ENCODE measurements at regions not wholly inside any gene's neighbourhood (a gene's known extent, or its start where the extent isn't known, plus 50 kb on each side); places are given as distances from the start of the nearest gene placed in this dataset.

DNA sequence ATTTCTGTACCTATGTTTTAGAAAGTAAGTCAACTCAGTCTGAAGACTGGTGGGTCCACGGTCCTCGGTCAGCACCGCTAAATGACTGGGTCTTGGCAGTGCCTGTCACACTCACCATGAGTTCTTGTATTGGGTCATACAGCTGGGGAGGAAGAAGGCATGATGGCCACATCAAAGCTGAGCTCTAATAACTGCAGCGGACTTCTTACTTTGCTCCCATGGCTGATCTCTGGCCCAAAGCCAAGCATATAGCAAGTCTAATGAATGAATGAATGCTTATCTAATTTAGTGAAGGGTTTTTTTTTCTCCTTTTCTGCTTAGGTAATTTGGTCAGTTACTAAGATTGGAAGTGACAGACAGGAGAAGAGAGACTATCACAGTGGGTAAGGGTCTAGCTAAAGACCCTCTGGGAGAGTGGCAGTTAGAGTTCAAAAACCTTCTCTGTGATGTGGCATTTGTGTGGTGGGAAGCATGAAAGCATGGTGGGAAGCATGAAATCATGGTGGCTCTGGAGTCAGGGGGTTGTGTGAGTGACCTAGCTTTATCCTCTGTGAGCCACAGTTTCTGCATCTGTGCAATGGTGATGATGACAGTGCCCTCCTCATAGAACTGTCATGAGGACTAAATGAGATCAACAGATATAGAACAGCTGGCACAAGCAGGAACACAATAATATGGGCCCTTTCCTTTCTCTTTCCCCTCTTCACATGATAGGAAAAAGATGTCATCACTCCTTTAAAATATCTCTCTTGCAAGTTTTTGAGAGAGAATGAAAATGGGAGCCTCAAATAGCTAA, 78.9 kb upstream of the JAK1 start:
- no peak for ATAC-seq
- Mint-ChIP-seq H3K9me3 (no peaks in the 10 kb centered on the region), H3K4me1 (peaks cover 28 to 63% (median 52%) of the 10 kb centered on the region in 4 donors), H3K27me3 (no peaks in the 10 kb centered on the region), H3K27ac (peak overlapping the region in 5 of 10 donors; percentile 7 to 73 (median 42)), H3K36me3 (peaks cover 0 to 6% (median 0%) of the 10 kb centered on the region in 3 donors), H3K4me3 (no peak overlapping the region)
- DNase-seq, result no peak
- POLR2A ChIA-PET, result no interaction called here

GRCh38 chr1:65048335-65048734, 82.0 kb upstream of the JAK1 start:
- Mint-ChIP-seq H3K27me3 (no peaks in the 10 kb centered on the region), H3K4me1 (peaks cover 39 to 68% (median 55%) of the 10 kb centered on the region in 4 donors), H3K36me3 (peaks cover 0 to 11% (median 3%) of the 10 kb centered on the region in 3 donors), H3K27ac (peak overlapping the region in 6 of 10 donors; percentile 5 to 82 (median 37)), H3K4me3 (no peak overlapping the region), H3K9me3 (no peaks in the 10 kb centered on the region)
- POLR2A ChIA-PET, result interaction anchor here (0.6 to 5.3 kb wide), 8 partner anchors 9 to 171 kb away, joined by 3 to 30 read pairs (median 3); partner anchors contain the start of gene JAK1
- ATAC-seq (no peak), DNase-seq (no peak)

DNA sequence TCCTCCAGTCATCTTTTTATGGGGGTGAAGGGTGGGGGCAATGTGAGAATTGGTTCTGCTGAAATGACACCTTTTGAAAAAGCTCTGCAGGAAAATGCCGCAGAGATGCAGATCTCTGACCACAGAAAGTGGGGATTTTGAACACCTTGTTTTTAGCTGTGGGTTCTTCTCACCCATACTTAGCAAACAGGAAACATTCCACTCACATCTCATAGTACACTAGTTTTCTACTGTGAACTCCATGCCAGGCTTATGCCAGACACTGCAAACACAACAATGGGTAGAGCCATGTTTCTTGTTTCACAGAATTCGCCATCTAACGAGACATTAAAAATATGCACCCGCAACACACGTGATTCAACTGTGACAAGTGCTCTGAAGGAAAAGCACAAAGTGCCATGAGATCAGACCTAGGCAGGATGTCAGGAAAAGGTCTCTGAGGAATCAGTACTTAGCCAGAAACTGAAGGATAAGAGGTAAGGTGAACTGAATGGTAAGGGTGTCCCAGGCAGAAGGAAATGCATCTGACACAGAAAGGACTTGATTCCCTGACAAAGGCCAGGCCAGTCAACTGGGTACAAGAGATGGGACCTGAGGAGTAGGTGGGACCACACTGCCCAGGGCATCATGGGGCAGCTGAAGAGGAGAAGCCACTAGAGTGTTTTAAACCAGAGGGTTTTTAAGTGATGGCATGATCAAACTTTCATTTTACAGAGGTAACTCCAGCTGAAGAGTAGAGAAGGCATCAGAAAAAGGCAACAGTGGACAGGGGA, 83.8 kb upstream of the JAK1 start:
- no peaks in the 10 kb centered on the region for H3K27me3 Mint-ChIP-seq
- DNase-seq, result peak in 4 of 10 donors; percentile 21 to 50 (median 45)
- H3K4me3 Mint-ChIP-seq, result peak overlapping the region; percentile 21 to 80 (median 74)
- peak overlapping the region; percentile 60 to 95 (median 87) for H3K27ac Mint-ChIP-seq
- no peaks in the 10 kb centered on the region for H3K9me3 Mint-ChIP-seq
- H3K4me1 Mint-ChIP-seq, result peaks cover 35 to 61% (median 53%) of the 10 kb centered on the region in 4 donors
- POLR2A ChIA-PET, result interaction anchor here (0.8 to 5.3 kb wide), 5 partner anchors 15 to 84 kb away, joined by 3 to 30 read pairs (median 5); partner anchors contain the start of gene JAK1
- H3K36me3 Mint-ChIP-seq, result peaks cover 0 to 24% (median 3%) of the 10 kb centered on the region in 3 donors
- ATAC-seq, result peak; percentile 86 to 92

GRCh38 chr1:65050735-65051134, 84.4 kb upstream of the JAK1 start:
- Mint-ChIP-seq H3K36me3 (peaks cover 0 to 30% (median 3%) of the 10 kb centered on the region in 3 donors), H3K27me3 (no peaks in the 10 kb centered on the region), H3K4me3 (peak overlapping the region in 6 of 10 donors; percentile 45 to 80 (median 74)), H3K9me3 (no peaks in the 10 kb centered on the region), H3K27ac (peak overlapping the region; percentile 60 to 95 (median 82)), H3K4me1 (peaks cover 32 to 56% (median 50%) of the 10 kb centered on the region in 4 donors)
- POLR2A ChIA-PET, result interaction anchor here (0.8 to 5.3 kb wide), 3 partner anchors 15 to 85 kb away, joined by 3 to 30 read pairs (median 11); partner anchors contain the start of gene JAK1
- no peak for DNase-seq
- ATAC-seq, result no peak

- peaks cover 0 to 54% (median 10%) of the 10 kb centered on the region in 3 donors for H3K36me3 Mint-ChIP-seq
- no peak overlapping the region for H3K4me3 Mint-ChIP-seq
- no peaks in the 10 kb centered on the region for H3K27me3 Mint-ChIP-seq
- ATAC-seq (no peak), DNase-seq (no peak)
- no peaks in the 10 kb centered on the region for H3K9me3 Mint-ChIP-seq
- POLR2A ChIA-PET, result interaction anchor here (1.1 kb wide), 1 partner anchor 10 kb away, joined by 4 read pairs; no protein-coding TSS in a partner anchor
- peak overlapping the region in 6 of 10 donors; percentile 29 to 58 (median 40) for H3K27ac Mint-ChIP-seq
- peaks cover 27 to 59% (median 51%) of the 10 kb centered on the region in 4 donors for H3K4me1 Mint-ChIP-seq
Measured at GRCh38 chr1:65054481-65054880, 88.1 kb upstream of the JAK1 start.

GRCh38 chr1:65055747-65056146, 89.4 kb upstream of the JAK1 start:
- no peak for ATAC-seq
- Mint-ChIP-seq H3K9me3 (no peaks in the 10 kb centered on the region), H3K4me1 (peaks cover 15 to 54% (median 50%) of the 10 kb centered on the region in 4 donors), H3K27ac (peak overlapping the region in 2 of 10 donors; percentile 6 to 44), H3K27me3 (no peaks in the 10 kb centered on the region), H3K4me3 (no peak overlapping the region), H3K36me3 (peaks cover 0 to 54% (median 10%) of the 10 kb centered on the region in 3 donors)
- POLR2A ChIA-PET, result no interaction called here
- no peak for DNase-seq

DNA sequence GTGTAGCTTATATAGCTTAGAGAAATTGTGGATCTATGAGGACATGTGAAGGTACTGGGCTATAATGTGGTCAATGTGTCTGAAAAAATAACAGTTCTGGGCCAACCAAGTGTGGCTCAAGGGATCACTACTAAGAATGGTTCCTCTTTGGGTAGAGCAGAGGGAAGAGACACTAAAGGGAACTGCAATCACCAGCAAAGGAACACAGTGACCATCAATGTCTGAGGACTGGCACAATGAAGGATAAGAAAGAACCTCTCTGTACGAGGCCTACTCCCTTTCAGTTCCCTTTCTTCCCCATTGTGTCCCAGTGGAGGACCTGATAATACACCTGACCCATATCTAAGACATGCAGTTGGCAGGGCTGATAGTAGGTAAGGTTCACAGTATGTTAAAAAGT, 89.9 kb upstream of the JAK1 start:
- DNase-seq (no peak), ATAC-seq (no peak)
- no peaks in the 10 kb centered on the region for H3K9me3 Mint-ChIP-seq
- H3K4me1 Mint-ChIP-seq, result peaks cover 14 to 51% (median 50%) of the 10 kb centered on the region in 4 donors
- peak overlapping the region in 3 of 10 donors; percentile 1 to 52 (median 14) for H3K27ac Mint-ChIP-seq
- H3K4me3 Mint-ChIP-seq, result no peak overlapping the region
- POLR2A ChIA-PET, result no interaction called here
- H3K36me3 Mint-ChIP-seq, result peaks cover 0 to 54% (median 10%) of the 10 kb centered on the region in 3 donors
- H3K27me3 Mint-ChIP-seq, result no peaks in the 10 kb centered on the region

DNA sequence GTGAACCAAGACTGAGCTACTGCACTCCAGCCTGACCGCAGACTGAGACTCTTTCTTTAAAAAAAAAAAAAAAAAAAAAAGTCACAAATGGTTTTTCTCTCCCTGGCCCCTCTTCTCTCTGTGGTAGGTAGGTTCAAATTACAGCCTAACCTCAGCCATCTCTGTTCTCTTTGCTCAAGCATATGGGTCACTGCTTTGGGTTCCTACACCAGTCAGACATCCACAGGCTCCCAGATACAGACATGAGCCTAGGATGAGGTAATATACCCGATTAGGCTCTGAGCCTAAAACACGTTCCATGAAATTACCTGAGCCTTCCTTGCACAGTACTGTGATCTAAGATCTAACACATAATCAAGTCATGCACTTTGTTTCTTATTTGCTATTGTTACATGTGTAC, 90.5 kb upstream of the JAK1 start:
- H3K27me3 Mint-ChIP-seq, result no peaks in the 10 kb centered on the region
- H3K4me1 Mint-ChIP-seq, result peaks cover 10 to 50% (median 47%) of the 10 kb centered on the region in 4 donors
- H3K27ac Mint-ChIP-seq, result peak overlapping the region in 4 of 10 donors; percentile 22 to 63 (median 50)
- H3K36me3 Mint-ChIP-seq, result peaks cover 0 to 54% (median 10%) of the 10 kb centered on the region in 3 donors
- no peak for ATAC-seq
- POLR2A ChIA-PET, result interaction anchor here (1.0 to 1.2 kb wide), 2 partner anchors 9 to 12 kb away, joined by 3 read pairs; no protein-coding TSS in a partner anchor
- no peak overlapping the region for H3K4me3 Mint-ChIP-seq
- no peaks in the 10 kb centered on the region for H3K9me3 Mint-ChIP-seq
- no peak for DNase-seq

DNA sequence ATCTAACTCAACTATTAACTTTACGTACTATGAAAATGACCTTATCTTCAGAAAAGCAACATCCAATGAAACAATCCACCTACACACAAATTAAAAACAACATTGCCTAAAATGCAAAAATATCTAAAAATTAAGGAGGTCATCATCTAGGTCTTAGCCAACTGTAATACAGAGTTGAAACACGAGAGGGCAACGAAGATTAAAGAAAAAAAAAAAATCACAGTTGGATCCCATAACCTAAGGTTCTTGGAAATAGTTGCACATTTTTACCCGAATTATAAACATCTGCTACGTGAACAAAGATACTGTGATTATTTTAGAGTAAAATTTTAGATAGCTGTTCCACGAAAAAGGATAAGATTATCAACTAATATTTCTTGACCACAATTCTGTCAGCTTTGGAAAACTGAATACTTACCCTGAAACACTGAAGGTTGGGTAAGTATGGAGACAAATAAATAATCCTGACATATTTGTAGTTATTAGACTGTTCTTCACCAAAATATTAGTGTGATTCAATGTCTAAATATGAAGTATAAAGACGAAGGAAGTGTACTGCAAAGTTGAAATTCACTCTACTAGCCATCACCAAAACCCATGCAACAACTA, 88.0 kb upstream of the AK4 start:
- ATAC-seq, result peak in 1 of 2 donors; percentile 24

DNA sequence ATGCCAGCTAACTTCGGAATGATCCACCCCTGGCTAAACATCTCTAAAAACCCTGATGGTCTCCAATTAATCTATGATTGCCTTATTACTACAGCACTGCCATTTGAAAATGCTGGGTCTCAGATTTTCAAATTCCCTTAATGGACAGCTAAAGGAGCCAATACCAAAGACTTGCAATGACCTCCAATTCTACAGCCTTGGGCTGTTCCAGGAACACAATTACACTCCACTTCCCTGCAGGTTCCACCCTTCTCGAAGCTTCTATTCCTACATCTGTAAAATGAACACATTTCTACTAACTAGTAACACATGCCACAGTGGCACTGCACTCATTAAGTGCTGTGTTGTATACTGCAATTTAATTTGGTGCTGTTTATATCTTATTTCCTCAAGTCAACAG, 85.7 kb upstream of the AK4 start:
- Mint-ChIP-seq H3K9me3 (no peaks in the 10 kb centered on the region), H3K27ac (peak overlapping the region; percentile 2 to 86 (median 63)), H3K4me3 (peak overlapping the region in 4 of 10 donors; percentile 2 to 48 (median 38)), H3K27me3 (no peaks in the 10 kb centered on the region), H3K4me1 (peaks cover 32 to 76% (median 69%) of the 10 kb centered on the region in 4 donors), H3K36me3 (peaks cover under 1 to 29% (median 1%) of the 10 kb centered on the region in 3 donors)
- POLR2A ChIA-PET, result interaction anchor here (1.5 to 4.3 kb wide), 2 partner anchors 9 to 12 kb away, joined by 6 to 30 read pairs; no protein-coding TSS in a partner anchor
- ATAC-seq, result no peak
- DNase-seq, result no peak

More for the DNA sequence above, 88.0 kb upstream of the AK4 start:
- POLR2A ChIA-PET, result interaction anchor here (0.7 to 0.9 kb wide), 3 partner anchors 15 to 360 kb away, joined by 3 read pairs; no protein-coding TSS in a partner anchor
- peak in 3 of 10 donors; percentile 29 to 37 (median 29) for DNase-seq
- Mint-ChIP-seq H3K4me3 (peak overlapping the region in 3 of 10 donors; percentile 3 to 30 (median 13)), H3K9me3 (no peaks in the 10 kb centered on the region), H3K4me1 (peaks cover 29 to 76% (median 67%) of the 10 kb centered on the region in 4 donors), H3K36me3 (peaks cover 0 to 51% (median 7%) of the 10 kb centered on the region in 3 donors), H3K27ac (peak overlapping the region in 6 of 10 donors; percentile 3 to 78 (median 65)), H3K27me3 (no peaks in the 10 kb centered on the region)

- no peaks in the 10 kb centered on the region for H3K9me3 Mint-ChIP-seq
- H3K27me3 Mint-ChIP-seq, result no peaks in the 10 kb centered on the region
- peaks cover 0 to 23% (median 5%) of the 10 kb centered on the region in 3 donors for H3K36me3 Mint-ChIP-seq
- H3K4me3 Mint-ChIP-seq, result peak overlapping the region in 8 of 10 donors; percentile 3 to 48 (median 28)
- peaks cover 32 to 75% (median 66%) of the 10 kb centered on the region in 4 donors for H3K4me1 Mint-ChIP-seq
- POLR2A ChIA-PET, result interaction anchor here (0.7 to 4.3 kb wide), 6 partner anchors 8 to 819 kb away, joined by 3 to 30 read pairs (median 4); no protein-coding TSS in a partner anchor
- H3K27ac Mint-ChIP-seq, result peak overlapping the region; percentile 35 to 83 (median 66)
- ATAC-seq (no peak), DNase-seq (peak in 1 of 10 donors; percentile 25)
Measured at GRCh38 chr1:65063025-65063424, 85.0 kb upstream of the AK4 start.

All from naive thymus-derived CD8-positive, alpha-beta T cell (primary cell).